Adrenal gland (tissue), 9 donors: ENCODE measurements at regions not wholly inside any gene's neighbourhood (a gene's known extent, or its start where the extent isn't known, plus 50 kb on each side); places are given as distances from the start of the nearest gene placed in this dataset.
"Not testable (repeated sequence)": the region's sequence is repeated elsewhere in the genome, so short reads cannot be mapped to it uniquely, and the experiment has no call there.

Source experiments
- DNase-seq, 7 donors: peaks; one replicate each; pipeline ENCODE4 v3.0.0-alpha.2; 2019 to 2020
- H3K27ac ChIP-seq, 5 donors: fragments of 200-600 bp; sonication (generic) in 4 of 5; 1 replicate in 3 of 5; 2 replicates in 2 of 5; pipeline versions ENCODE4 v1.5.1 to v1.8.0; 2016 to 2020; ENCODE audit warnings: mild to moderate bottlenecking in 1 of 5
- H3K27me3 ChIP-seq: fragments of 200-600 bp; 2 replicates; pipeline ENCODE4 v1.8.0; 2021
- H3K36me3 ChIP-seq, 2 donors: fragments of 200-600 bp; replicated peaks in 1 of 2; 1 replicate in 1 of 2; 2 replicates in 1 of 2; pipeline versions ENCODE4 v1.5.1 to v1.8.0; 2018 to 2022
- H3K4me1 ChIP-seq, 2 donors: fragments of 200-600 bp; replicated peaks in 1 of 2; 1 replicate in 1 of 2; 2 replicates in 1 of 2; pipeline versions ENCODE4 v1.5.1 to v1.8.0; 2018 to 2021
- H3K4me3 ChIP-seq, 4 donors: fragments of 200-600 bp; sonication (generic) in 3 of 4; one replicate each; pipeline ENCODE4 v1.5.1; 2016 to 2018
- H3K9me3 ChIP-seq, 3 donors: fragments of 200-600 bp; sonication (generic) in 1 of 3; replicated peaks in 1 of 3; 1 replicate in 2 of 3; 2 replicates in 1 of 3; pipeline versions ENCODE4 v1.5.1 to v1.8.0; 2016 to 2021
- WGBS, 4 donors: extraction: QIAGEN DNeasy Blood & Tissue Kit in 2 of 4; methylation state at CpG; one replicate each; pipeline versions ENCODE4 v1.1.5 to v1.1.7; 2013 to 2017; 5-methylcytosine and 5-hydroxymethylcytosine counted together
- intact Hi-C, 2 donors: fragments of 100-400 bp; cut with DNase I; formaldehyde crosslinking; loops; one replicate each; pipeline versions ENCODE4 v1.14.1 to v1.15.0; 2022 to 2023
- donor health status: healthy with polysubstance abuse.
- donor health status: Bipolar disorder and iron deficiency.
- donor health status: DM: yes; HTN: yes; CAD: no.
- donor health status: DM: no; HTN: no; CAD: no.
- donor health status: DM: no; HTN: no; CAD: no.

GRCh38 chr22:12541412-12542170 is 2986.4 kb upstream of the OR11H1 start:
- 45 to 54% (median 50%) methylated on average over 4 to 8 of the region's 10 CpGs for WGBS, 4 donors
- H3K36me3 ChIP-seq, H3K4me1 ChIP-seq, H3K27me3 ChIP-seq, H3K9me3 ChIP-seq, H3K27ac ChIP-seq, H3K4me3 ChIP-seq, intact Hi-C loops: not testable (repeated sequence)
- peak in 1 of 7 donors; percentile 44 for DNase-seq

GRCh38 chr22:12553366-12553765 is 2974.6 kb upstream of the OR11H1 start:
- H3K4me1 ChIP-seq, intact Hi-C loops, H3K36me3 ChIP-seq, H3K27me3 ChIP-seq, H3K9me3 ChIP-seq, H3K4me3 ChIP-seq, H3K27ac ChIP-seq, DNase-seq: not testable (repeated sequence)
- WGBS, 4 donors: 37 to 60% (median 58%) methylated on average over 3 to 5 of the region's 5 CpGs

- WGBS, 4 donors: 55 to 82% (median 63%) methylated on average over 6 to 8 of the region's 9 CpGs
- DNase-seq, H3K27ac ChIP-seq, intact Hi-C loops, H3K4me1 ChIP-seq, H3K4me3 ChIP-seq, H3K27me3 ChIP-seq, H3K36me3 ChIP-seq, H3K9me3 ChIP-seq: not testable (repeated sequence)
Observed at GRCh38 chr22:12554648-12555192, 2973.3 kb upstream of the OR11H1 start.

- H3K4me1 ChIP-seq, DNase-seq, intact Hi-C loops, H3K9me3 ChIP-seq, H3K27ac ChIP-seq, H3K36me3 ChIP-seq, H3K27me3 ChIP-seq, H3K4me3 ChIP-seq: not testable (repeated sequence)
Observed at GRCh38 chr22:12571500-12571899, 2956.5 kb upstream of the OR11H1 start.

- H3K4me1 ChIP-seq, H3K4me3 ChIP-seq: not testable (repeated sequence)
- 12 to 18% (median 13%) methylated on average over 1 to 2 of the region's 3 CpGs for WGBS, 4 donors
Observed at GRCh38 chr22:12579655-12580054, 2948.3 kb upstream of the OR11H1 start.

GRCh38 chr22:12584457-12584856 is 2943.5 kb upstream of the OR11H1 start:
- H3K36me3 ChIP-seq, H3K27ac ChIP-seq, DNase-seq, intact Hi-C loops, H3K9me3 ChIP-seq, H3K4me3 ChIP-seq, H3K27me3 ChIP-seq, H3K4me1 ChIP-seq: not testable (repeated sequence)
- 46 to 65% (median 57%) methylated on average over 9 to 17 of the region's 17 CpGs for WGBS, 4 donors

More at GRCh38 chr22:12579655-12580054, 2948.3 kb upstream of the OR11H1 start:
- H3K9me3 ChIP-seq, intact Hi-C loops, DNase-seq, H3K36me3 ChIP-seq, H3K27ac ChIP-seq, H3K27me3 ChIP-seq: not testable (repeated sequence)

- H3K9me3 ChIP-seq, H3K4me1 ChIP-seq, H3K4me3 ChIP-seq, H3K36me3 ChIP-seq, H3K27me3 ChIP-seq, H3K27ac ChIP-seq, intact Hi-C loops, DNase-seq: not testable (repeated sequence)
- 71 to 83% (median 74%) methylated on average over 3 to 5 of the region's 5 CpGs for WGBS, 4 donors
Observed at GRCh38 chr22:12584874-12585273, 2943.1 kb upstream of the OR11H1 start.

- H3K9me3 ChIP-seq: peaks cover 0 to 12% (median 0%) of the 10 kb centered on the region in 3 donors
- DNase-seq, H3K36me3 ChIP-seq, H3K27me3 ChIP-seq, H3K4me3 ChIP-seq, H3K4me1 ChIP-seq, H3K27ac ChIP-seq, intact Hi-C loops: not testable (repeated sequence)
- 68 to 76% (median 73%) methylated on average over 13 of the region's 13 CpGs for WGBS, 4 donors
Observed at GRCh38 chr22:12595724-12596123, 2932.3 kb upstream of the OR11H1 start.

- H3K27me3 ChIP-seq, H3K9me3 ChIP-seq, DNase-seq, H3K36me3 ChIP-seq, H3K27ac ChIP-seq, H3K4me1 ChIP-seq, H3K4me3 ChIP-seq, intact Hi-C loops: not testable (repeated sequence)
- WGBS, 4 donors: 59 to 82% (median 67%) methylated on average over 4 of the region's 4 CpGs
Observed at GRCh38 chr22:12597778-12598177, 2930.2 kb upstream of the OR11H1 start.

GRCh38 chr22:12601510-12601869 is 2926.5 kb upstream of the OR11H1 start:
- 69 to 80% (median 74%) methylated on average over 16 of the region's 16 CpGs for WGBS, 4 donors
- H3K4me3 ChIP-seq, H3K27me3 ChIP-seq, intact Hi-C loops, H3K36me3 ChIP-seq, H3K9me3 ChIP-seq, DNase-seq, H3K4me1 ChIP-seq: not testable (repeated sequence)
- H3K27ac ChIP-seq: peak overlapping the region in 1 of 5 donors; percentile 8
